Cardiac fibroblast (primary cell): ENCODE measurements at regions not wholly inside any gene's neighbourhood (a gene's known extent, or its start where the extent isn't known, plus 50 kb on each side); places are given as distances from the start of the nearest gene placed in this dataset.
A peak's percentile ranks its signal among the peaks of the same experiment; 100 is the strongest.
"Not testable (repeated sequence)": the region's sequence is repeated elsewhere in the genome, so short reads cannot be mapped to it uniquely, and the experiment has no call there.

Experiments
- DNase-seq, 2 donors: peaks; one replicate each; pipeline versions ENCODE4 v3.0.0 to v3.0.0-alpha.2; 2010; ENCODE audit warnings: low read depth in 2 of 2
- H3K4me3 ChIP-seq, 2 donors: replicated peaks in 1 of 2; 1 replicate in 1 of 2; 2 replicates in 1 of 2; pipeline ENCODE4 v1.5.1; 2011; ENCODE audit warnings: low read depth in 2 of 2, low read length in 2 of 2, mild to moderate bottlenecking in 2 of 2, moderate library complexity in 1 of 2
- TF ChIP-seq, protein P1 (sequence below): IDR thresholded peaks from one replicate; pipeline ENCODE4 v1.5.1; 2011; ENCODE audit warnings: low read depth, mild to moderate bottlenecking, low read length, inconsistent platforms

DNA sequence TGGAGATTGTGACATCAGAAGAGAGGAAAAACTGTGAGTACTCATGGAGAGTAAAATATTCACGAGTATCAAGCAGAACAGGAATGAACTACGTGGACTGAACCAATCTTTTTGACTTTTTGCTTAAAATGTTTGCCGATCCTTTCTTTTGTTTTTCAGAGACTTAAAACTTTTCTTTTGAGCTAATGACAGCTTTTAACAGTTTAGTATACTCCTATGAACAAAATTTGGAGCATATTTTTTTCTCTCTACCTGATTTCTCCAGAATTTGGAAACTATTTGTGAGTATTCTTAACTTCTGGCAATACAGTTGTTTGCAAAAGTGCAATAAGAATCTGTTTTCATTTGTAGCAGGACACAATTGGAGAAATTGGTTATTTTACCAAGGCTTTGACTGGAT is 786.3 kb downstream of the SORCS1 start:
- DNase-seq: no peak
- TF ChIP-seq, protein P1, sequence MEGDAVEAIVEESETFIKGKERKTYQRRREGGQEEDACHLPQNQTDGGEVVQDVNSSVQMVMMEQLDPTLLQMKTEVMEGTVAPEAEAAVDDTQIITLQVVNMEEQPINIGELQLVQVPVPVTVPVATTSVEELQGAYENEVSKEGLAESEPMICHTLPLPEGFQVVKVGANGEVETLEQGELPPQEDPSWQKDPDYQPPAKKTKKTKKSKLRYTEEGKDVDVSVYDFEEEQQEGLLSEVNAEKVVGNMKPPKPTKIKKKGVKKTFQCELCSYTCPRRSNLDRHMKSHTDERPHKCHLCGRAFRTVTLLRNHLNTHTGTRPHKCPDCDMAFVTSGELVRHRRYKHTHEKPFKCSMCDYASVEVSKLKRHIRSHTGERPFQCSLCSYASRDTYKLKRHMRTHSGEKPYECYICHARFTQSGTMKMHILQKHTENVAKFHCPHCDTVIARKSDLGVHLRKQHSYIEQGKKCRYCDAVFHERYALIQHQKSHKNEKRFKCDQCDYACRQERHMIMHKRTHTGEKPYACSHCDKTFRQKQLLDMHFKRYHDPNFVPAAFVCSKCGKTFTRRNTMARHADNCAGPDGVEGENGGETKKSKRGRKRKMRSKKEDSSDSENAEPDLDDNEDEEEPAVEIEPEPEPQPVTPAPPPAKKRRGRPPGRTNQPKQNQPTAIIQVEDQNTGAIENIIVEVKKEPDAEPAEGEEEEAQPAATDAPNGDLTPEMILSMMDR: no peak
- no peak overlapping the region for H3K4me3 ChIP-seq

DNA sequence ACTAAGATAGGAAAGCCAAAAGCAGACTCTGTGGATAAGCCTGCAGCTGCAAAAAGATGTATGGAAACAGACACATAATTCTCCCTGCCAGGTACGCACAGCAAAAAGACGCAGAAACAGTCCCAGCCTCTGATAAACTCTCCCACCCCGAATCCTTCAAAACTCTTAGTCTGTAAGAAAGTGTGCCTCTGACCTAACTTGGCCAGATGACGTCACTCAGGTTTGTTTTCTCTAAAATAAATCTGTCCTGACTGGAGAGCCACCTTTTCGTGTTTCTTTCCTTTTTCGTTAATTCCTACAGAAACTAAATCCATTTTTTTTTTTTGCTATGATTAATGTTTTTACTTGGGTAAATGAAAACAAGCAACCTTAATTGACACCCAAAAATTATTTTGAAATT is 793.8 kb downstream of the SORCS1 start:
- H3K4me3 ChIP-seq: no peak overlapping the region
- TF ChIP-seq, protein P1: no peak
- no peak for DNase-seq

DNA sequence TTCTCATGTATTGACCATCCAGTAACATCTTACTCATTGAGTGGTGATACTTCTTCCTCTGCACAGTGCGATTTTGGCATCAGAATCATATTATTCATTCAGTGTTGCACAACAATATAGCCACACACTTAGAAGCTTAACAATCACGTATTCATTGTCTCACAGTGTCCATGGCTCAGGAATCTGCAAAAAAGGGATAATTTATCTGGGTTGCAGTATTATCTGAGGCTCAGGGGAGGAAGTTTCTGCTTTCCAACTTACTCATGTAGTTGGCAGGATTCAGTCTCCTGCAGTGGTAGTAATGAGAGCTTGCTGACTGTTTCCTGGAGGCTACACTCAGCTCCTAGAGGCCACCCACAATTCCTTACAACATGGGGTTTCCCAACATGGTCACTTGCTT is 803.6 kb downstream of the SORCS1 start:
- H3K4me3 ChIP-seq: no peak overlapping the region
- peak; percentile 96 to 98 for DNase-seq
- TF ChIP-seq, protein P1: no peak

DNA sequence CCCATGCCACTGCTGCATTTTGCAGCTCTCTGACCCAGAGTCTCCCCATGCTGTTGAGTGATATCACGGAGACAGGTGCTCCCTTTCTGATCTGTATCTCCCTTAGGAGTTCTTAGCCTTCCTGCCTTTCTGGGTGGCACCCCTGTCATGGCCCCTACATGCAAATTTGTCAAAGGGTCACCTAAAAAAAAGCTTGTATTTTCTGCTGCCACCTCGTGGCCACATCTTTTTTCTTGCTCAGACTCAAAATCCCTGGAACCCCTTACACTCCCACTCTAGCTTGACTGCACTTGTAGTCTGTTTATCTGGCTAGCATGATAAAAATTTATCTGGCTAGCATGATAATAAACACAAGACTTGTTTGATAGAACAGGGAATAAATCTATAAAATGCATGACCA is 809.1 kb downstream of the SORCS1 start:
- no peak overlapping the region for H3K4me3 ChIP-seq
- TF ChIP-seq, protein P1: peak; percentile 34
- DNase-seq: peak in 1 of 2 donors; percentile 25

DNA sequence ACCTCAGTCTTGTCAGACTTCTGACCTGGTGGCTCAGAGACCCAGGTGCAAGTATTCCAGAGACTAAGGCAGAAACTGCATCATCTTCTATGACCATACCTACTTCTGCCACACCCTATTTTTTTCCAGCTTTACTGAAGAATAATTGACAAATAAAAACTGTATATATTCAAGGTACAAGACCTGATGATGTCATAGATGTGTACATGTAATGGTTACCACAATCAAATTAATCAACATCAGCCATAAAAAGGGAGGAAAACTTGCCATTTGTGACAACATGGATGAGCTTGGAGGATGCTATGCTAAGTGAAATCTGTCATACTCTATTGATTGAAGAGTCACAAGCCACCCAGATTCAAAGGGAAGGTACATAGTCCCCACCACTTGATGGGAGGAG is 815.6 kb downstream of the SORCS1 start:
- TF ChIP-seq, protein P1: no peak
- no peak overlapping the region for H3K4me3 ChIP-seq
- no peak for DNase-seq

DNA sequence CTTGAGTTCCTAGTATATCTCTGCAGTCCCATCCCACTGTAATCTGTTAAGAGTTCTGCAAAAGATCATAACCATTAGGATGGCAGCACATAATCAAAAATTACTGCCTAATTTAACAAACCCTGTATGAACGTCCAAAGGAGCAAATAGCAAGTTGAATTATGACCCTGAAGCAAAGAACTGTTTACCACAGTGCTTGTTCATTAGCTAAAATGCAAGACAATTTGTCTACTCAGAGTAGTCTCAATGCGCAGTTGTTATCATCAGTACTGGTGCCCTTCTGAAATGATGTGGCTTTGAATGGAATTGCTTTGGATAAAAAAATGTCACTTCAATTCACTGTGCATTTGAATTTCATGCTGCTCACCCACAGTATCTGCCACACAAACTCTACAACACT is 817.0 kb downstream of the SORCS1 start:
- no peak overlapping the region for H3K4me3 ChIP-seq
- no peak for DNase-seq
- TF ChIP-seq, protein P1: no peak

DNA sequence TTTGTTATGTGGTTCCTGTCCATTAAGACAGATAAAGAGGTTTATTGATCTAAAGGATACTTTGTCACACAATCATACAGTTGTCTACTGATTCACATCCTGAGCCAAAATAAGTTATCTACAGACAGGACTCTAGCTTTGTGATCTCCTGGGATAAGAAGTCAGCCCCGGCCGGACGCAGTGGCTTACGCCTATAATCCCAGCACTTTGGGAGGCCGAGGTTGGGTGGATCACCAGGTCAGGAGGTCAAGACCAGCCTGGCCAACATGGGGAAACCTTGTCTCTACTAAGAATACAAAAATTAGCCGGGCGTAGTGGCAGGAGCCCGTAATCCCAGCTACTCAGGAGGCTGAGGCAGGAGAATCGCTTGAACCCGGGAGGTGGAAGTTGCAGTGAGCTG is 821.0 kb downstream of the SORCS1 start:
- H3K4me3 ChIP-seq, DNase-seq: not testable (repeated sequence)
